Epithelial cell of proximal tubule (primary cell): ENCODE measurements at regions not wholly inside any gene's neighbourhood (a gene's known extent, or its start where the extent isn't known, plus 50 kb on each side); places are given as distances from the start of the nearest gene placed in this dataset.

ENCODE experiments used
- DNase-seq: peaks from one replicate; pipeline ENCODE4 v3.0.0-alpha.2; 2011; ENCODE audit warnings: low read depth
- H3K4me3 ChIP-seq: 2 replicates; pipeline ENCODE4 v1.5.1; 2011; ENCODE audit warnings: low read depth, mild to moderate bottlenecking, low read length
- CTCF ChIP-seq: conservative IDR thresholded peaks from 2 replicates; pipeline ENCODE4 v1.5.1; 2012; ENCODE audit warnings: low read depth, mild to moderate bottlenecking, low read length

GRCh38 chr2:228409493-228409892 is 228.0 kb upstream of the SPHKAP start:
- DNase-seq: no peak
- no peak for TF ChIP-seq CTCF
- no peak overlapping the region for H3K4me3 ChIP-seq

GRCh38 chr2:228408529-228409227 is 227.2 kb upstream of the SPHKAP start:
- H3K4me3 ChIP-seq: no peak overlapping the region
- no peak for TF ChIP-seq CTCF
- no peak for DNase-seq

- TF ChIP-seq CTCF: no peak
- H3K4me3 ChIP-seq: no peak overlapping the region
- no peak for DNase-seq
Observed at GRCh38 chr2:228407821-228408220, 226.3 kb upstream of the SPHKAP start.

- DNase-seq: no peak
- H3K4me3 ChIP-seq: no peak overlapping the region
- no peak for TF ChIP-seq CTCF
Observed at GRCh38 chr2:228401065-228401912, 219.8 kb upstream of the SPHKAP start.

GRCh38 chr2:228387776-228388175 is 206.3 kb upstream of the SPHKAP start:
- TF ChIP-seq CTCF: no peak
- no peak for DNase-seq
- no peak overlapping the region for H3K4me3 ChIP-seq

GRCh38 chr2:228378696-228379425 is 197.4 kb upstream of the SPHKAP start:
- no peak overlapping the region for H3K4me3 ChIP-seq
- no peak for DNase-seq
- no peak for TF ChIP-seq CTCF
